ENCODE measurements at regions not wholly inside any gene's neighbourhood (a gene's known extent, or its start where the extent isn't known, plus 50 kb on each side); places are given as distances from the start of the nearest gene placed in this dataset.

- Mint-ChIP-seq H3K9me3 (peaks cover 17% of the 10 kb centered on the region), H3K4me1 (ENCODE audit: low read depth) (no peaks in the 10 kb centered on the region), H3K4me3 (no peak overlapping the region), H3K27me3 (ENCODE audit: insufficient read depth) (no peaks in the 10 kb centered on the region; the same call in 1 of the 2 replicates), H3K36me3 (ENCODE audit: low read depth) (no peaks in the 10 kb centered on the region), H3K27ac (no peak overlapping the region)
- no peak for TF ChIP-seq CTCF (IDR thresholded peaks at IDR 0.05)
- no peak for DNase-seq
Measured at GRCh38 chr7:25536851-25537250, 308.6 kb upstream of the NPVF start.

- Mint-ChIP-seq H3K9me3 (peaks cover 17% of the 10 kb centered on the region), H3K27me3 (ENCODE audit: insufficient read depth) (no peaks in the 10 kb centered on the region; the same call in 1 of the 2 replicates), H3K4me3 (no peak overlapping the region), H3K36me3 (ENCODE audit: low read depth) (no peaks in the 10 kb centered on the region), H3K27ac (no peak overlapping the region), H3K4me1 (ENCODE audit: low read depth) (no peaks in the 10 kb centered on the region)
- no peak for DNase-seq
- no peak for TF ChIP-seq CTCF (IDR thresholded peaks at IDR 0.05)
Measured at GRCh38 chr7:25537662-25538375, 309.5 kb upstream of the NPVF start.

GRCh38 chr7:25541094-25541821, 313.0 kb upstream of the NPVF start:
- DNase-seq: no peak
- Mint-ChIP-seq H3K27ac (no peak overlapping the region), H3K9me3 (peaks cover 19% of the 10 kb centered on the region), H3K4me1 (ENCODE audit: low read depth) (no peaks in the 10 kb centered on the region), H3K27me3 (ENCODE audit: insufficient read depth) (peaks cover 1% of the 10 kb centered on the region; the same call in 1 of the 2 replicates), H3K36me3 (ENCODE audit: low read depth) (no peaks in the 10 kb centered on the region), H3K4me3 (no peak overlapping the region)
- no peak for TF ChIP-seq CTCF (IDR thresholded peaks at IDR 0.05)

- H3K4me1 Mint-ChIP-seq (ENCODE audit: low read depth): no peaks in the 10 kb centered on the region
- no peak for DNase-seq
- no peak for TF ChIP-seq CTCF (IDR thresholded peaks at IDR 0.05)
- peaks cover 19% of the 10 kb centered on the region for H3K9me3 Mint-ChIP-seq
- H3K36me3 Mint-ChIP-seq (ENCODE audit: low read depth): no peaks in the 10 kb centered on the region
- H3K27me3 Mint-ChIP-seq (ENCODE audit: insufficient read depth): peaks cover 1% of the 10 kb centered on the region; the same call in 1 of the 2 replicates
- H3K4me3 Mint-ChIP-seq: no peak overlapping the region
- no peak overlapping the region for H3K27ac Mint-ChIP-seq
Measured at GRCh38 chr7:25541877-25542276, 313.6 kb upstream of the NPVF start.

- Mint-ChIP-seq H3K4me3 (no peak overlapping the region), H3K36me3 (ENCODE audit: low read depth) (no peaks in the 10 kb centered on the region), H3K9me3 (peaks cover 23% of the 10 kb centered on the region), H3K27ac (no peak overlapping the region), H3K4me1 (ENCODE audit: low read depth) (no peaks in the 10 kb centered on the region), H3K27me3 (ENCODE audit: insufficient read depth) (peaks cover 1% of the 10 kb centered on the region; the same call in 1 of the 2 replicates)
- TF ChIP-seq CTCF (IDR thresholded peaks at IDR 0.05): no peak
- no peak for DNase-seq
Measured at GRCh38 chr7:25543210-25543609, 314.9 kb upstream of the NPVF start.

All from HFFc6 (cell line).